Breast epithelium (tissue), 4 donors: ENCODE measurements at regions not wholly inside any gene's neighbourhood (a gene's known extent, or its start where the extent isn't known, plus 50 kb on each side); places are given as distances from the start of the nearest gene placed in this dataset.
A peak's percentile ranks its signal among the peaks of the same experiment; 100 is the strongest.

Experiments
- DNase-seq, 2 donors: peaks; one replicate each; pipeline ENCODE4 v3.0.0-alpha.2; 2019; ENCODE audit warnings: low spot score in 2 of 2
- H3K27ac ChIP-seq, 2 donors: fragments of 200-600 bp; sonication (generic) in 1 of 2; one replicate each; pipeline ENCODE4 v1.5.1; 2016 to 2019; ENCODE audit warnings: mild to moderate bottlenecking in 1 of 2
- H3K27me3 ChIP-seq, 2 donors: fragments of 200-600 bp; sonication (generic) in 1 of 2; one replicate each; pipeline versions ENCODE4 v1.5.1 to v1.6.0; 2017 to 2019; ENCODE audit warnings: control low read depth in 1 of 2, mild to moderate bottlenecking in 1 of 2
- H3K36me3 ChIP-seq: fragments of 200-600 bp; one replicate; pipeline ENCODE4 v1.5.1; 2019
- H3K4me1 ChIP-seq, 2 donors: fragments of 200-600 bp; sonication (generic); one replicate each; pipeline ENCODE4 v1.5.1; 2016 to 2019; ENCODE audit warnings: control low read depth in 1 of 2
- H3K4me3 ChIP-seq, 3 donors: fragments of 200-600 bp; sonication (generic); 1 replicate in 2 of 3; 2 replicates in 1 of 3; pipeline ENCODE4 v1.5.1; 2016 to 2019; ENCODE audit warnings: mild to moderate bottlenecking in 3 of 3, moderate library complexity in 2 of 3
- H3K9me3 ChIP-seq, 2 donors: fragments of 200-600 bp; sonication (generic) in 1 of 2; one replicate each; pipeline ENCODE4 v1.5.1; 2016 to 2019; ENCODE audit warnings: control low read depth in 1 of 2
- POLR2A ChIP-seq: fragments of 450-650 bp; IDR thresholded peaks from one replicate; pipeline ENCODE4 v1.6.1; 2016; ENCODE audit warnings: antibody characterized with exemption, mild to moderate bottlenecking, moderate library complexity
- POLR2AphosphoS5 ChIP-seq, 3 donors: sonication (generic); formaldehyde crosslinking; IDR thresholded peaks; one replicate each; pipeline ENCODE4 v1.6.1; 2017; ENCODE audit warnings: antibody characterized with exemption in 3 of 3
- intact Hi-C: fragments of 100-400 bp; cut with DNase I; formaldehyde crosslinking; loops from one replicate; pipeline ENCODE4 v1.15.1; 2023; ENCODE audit warnings: low total_unique reads
- TF ChIP-seq, protein P1 (sequence below), 3 donors: fragments of 450-650 bp; IDR thresholded peaks; one replicate each; pipeline ENCODE4 v1.5.1; 2016 to 2017; ENCODE audit warnings: antibody characterized with exemption in 3 of 3, mild to moderate bottlenecking in 3 of 3, moderate library complexity in 3 of 3

DNA sequence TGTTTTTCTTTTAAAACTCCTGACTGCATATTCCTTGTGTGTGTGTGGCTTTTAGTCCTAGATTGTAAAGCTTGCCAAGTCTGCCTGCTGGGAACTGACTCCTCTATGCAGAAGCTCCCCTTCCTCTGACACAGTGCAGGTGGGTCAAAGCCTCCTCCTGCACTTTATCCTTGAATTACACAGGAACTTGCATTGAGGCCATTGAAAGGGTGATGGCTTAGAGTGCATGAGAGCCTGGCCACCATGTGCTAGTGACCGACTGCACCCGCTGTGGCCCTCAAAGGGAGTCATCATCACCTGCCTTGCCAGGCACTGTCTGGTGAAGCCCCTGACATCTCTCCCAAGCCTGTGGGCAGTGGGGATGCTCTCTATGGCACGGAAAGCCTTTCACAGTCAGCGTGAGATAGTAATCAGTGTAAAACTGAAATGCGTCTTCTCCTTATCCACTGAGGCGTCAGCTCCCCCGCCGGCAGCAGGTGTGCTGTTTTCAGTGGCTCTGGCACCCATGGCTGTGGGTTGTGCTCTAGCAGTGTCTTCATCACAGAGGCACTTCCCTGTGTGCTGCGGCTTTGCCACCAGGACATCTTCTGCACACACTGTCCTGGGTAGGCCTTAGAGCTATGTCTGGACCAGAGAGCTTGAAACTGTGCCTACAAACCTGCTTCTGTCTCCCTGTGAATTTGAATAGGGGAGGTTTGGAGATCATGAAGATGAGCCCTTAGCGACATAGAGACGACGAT lies 87.9 kb downstream of the THBS2 start:
- H3K9me3 ChIP-seq = no peaks in the 10 kb centered on the region
- H3K36me3 ChIP-seq = no peaks in the 10 kb centered on the region
- TF ChIP-seq, protein P1, sequence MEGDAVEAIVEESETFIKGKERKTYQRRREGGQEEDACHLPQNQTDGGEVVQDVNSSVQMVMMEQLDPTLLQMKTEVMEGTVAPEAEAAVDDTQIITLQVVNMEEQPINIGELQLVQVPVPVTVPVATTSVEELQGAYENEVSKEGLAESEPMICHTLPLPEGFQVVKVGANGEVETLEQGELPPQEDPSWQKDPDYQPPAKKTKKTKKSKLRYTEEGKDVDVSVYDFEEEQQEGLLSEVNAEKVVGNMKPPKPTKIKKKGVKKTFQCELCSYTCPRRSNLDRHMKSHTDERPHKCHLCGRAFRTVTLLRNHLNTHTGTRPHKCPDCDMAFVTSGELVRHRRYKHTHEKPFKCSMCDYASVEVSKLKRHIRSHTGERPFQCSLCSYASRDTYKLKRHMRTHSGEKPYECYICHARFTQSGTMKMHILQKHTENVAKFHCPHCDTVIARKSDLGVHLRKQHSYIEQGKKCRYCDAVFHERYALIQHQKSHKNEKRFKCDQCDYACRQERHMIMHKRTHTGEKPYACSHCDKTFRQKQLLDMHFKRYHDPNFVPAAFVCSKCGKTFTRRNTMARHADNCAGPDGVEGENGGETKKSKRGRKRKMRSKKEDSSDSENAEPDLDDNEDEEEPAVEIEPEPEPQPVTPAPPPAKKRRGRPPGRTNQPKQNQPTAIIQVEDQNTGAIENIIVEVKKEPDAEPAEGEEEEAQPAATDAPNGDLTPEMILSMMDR (IDR thresholded peaks at IDR 0.05) = no peak
- TF ChIP-seq POLR2AphosphoS5 (IDR thresholded peaks at IDR 0.05) (no peak), POLR2A (no peak)
- H3K4me1 ChIP-seq = peaks cover 0 to 4% of the 10 kb centered on the region in 2 donors
- no peaks in the 10 kb centered on the region for H3K27me3 ChIP-seq
- H3K4me3 ChIP-seq = no peak overlapping the region
- intact Hi-C loops = no loop called here
- peak in 1 of 2 donors; percentile 7 for DNase-seq
- H3K27ac ChIP-seq = no peak overlapping the region

DNA sequence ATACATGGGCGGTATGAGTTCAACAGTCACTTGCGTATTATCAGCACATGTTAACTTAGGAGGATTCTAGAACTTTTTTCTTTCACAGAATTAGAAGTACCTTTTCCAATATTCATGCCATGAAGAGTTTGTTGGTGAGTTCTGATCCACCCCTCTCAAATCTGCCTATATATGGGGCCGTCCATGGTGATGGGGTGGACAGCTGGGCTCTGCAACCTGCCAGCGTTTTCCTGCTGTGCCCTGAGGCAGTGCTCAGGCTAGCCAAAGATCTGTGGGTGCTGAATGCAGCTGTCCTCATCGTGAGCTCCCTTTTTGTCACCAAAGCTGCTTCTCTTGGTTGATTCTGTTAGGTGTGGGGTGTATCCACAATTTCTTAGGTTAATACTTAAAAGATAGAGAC lies 88.7 kb downstream of the THBS2 start:
- intact Hi-C loops = no loop called here
- H3K9me3 ChIP-seq = no peaks in the 10 kb centered on the region
- DNase-seq = no peak
- H3K4me1 ChIP-seq = peaks cover 0 to 4% of the 10 kb centered on the region in 2 donors
- TF ChIP-seq POLR2A = no peak
- TF ChIP-seq, protein P1 (IDR thresholded peaks at IDR 0.05) = no peak
- no peak for TF ChIP-seq POLR2AphosphoS5 (IDR thresholded peaks at IDR 0.05)
- H3K36me3 ChIP-seq = no peaks in the 10 kb centered on the region
- no peaks in the 10 kb centered on the region for H3K27me3 ChIP-seq
- no peak overlapping the region for H3K27ac ChIP-seq
- H3K4me3 ChIP-seq = no peak overlapping the region

DNA sequence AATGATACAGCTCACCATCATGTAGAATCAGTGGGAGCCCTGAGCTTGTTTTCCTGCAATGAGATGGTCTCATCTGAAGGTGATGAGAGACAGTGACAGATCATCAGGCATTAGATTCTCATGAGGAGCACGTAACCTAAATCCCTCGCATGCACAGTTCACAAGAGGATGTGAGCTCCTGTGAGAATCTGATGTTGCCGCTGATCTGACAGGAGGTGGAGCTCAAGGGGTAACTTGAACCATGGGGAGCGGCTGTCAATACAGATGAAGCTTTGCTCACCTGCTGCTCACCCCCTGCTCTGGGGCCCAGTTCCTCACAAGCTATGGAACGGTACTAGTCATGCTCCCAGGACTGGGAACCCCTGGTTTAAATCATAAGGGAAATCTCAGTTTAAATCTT lies 89.2 kb downstream of the THBS2 start:
- Histone ChIP-seq H3K4me3 (no peak overlapping the region), H3K36me3 (no peaks in the 10 kb centered on the region), H3K4me1 (peaks cover 0 to 4% of the 10 kb centered on the region in 2 donors), H3K9me3 (no peaks in the 10 kb centered on the region), H3K27me3 (no peaks in the 10 kb centered on the region), H3K27ac (no peak overlapping the region)
- intact Hi-C loops = no loop called here
- no peak for TF ChIP-seq POLR2AphosphoS5 (IDR thresholded peaks at IDR 0.05)
- no peak for TF ChIP-seq POLR2A
- TF ChIP-seq, protein P1 (IDR thresholded peaks at IDR 0.05) = no peak
- peak in 1 of 2 donors; percentile 3 for DNase-seq

DNA sequence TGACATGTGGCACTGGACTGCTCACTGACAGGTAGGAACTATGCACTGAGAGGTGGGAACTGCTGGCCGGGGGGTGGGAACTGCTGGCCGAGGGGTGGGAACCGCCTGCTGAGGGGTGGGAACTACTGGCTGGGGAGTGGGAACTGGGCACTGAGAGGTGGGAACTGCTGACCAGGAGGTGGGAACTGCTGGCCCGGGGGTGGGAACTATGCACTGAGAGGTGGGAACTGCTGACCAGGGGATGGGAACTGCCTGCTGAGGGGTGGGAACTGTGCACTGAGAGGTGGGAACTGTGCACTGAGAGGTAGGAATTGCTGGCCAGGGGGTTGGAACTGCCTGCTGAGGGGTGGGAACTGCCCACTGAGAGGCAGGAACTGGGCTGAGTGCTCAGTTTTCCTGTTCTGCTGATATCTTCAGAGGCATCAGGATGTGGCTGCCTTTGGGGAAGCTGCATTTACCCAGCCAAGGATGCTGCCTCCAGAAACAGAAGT lies 90.2 kb downstream of the THBS2 start:
- peak overlapping the region; percentile 58 for H3K27ac ChIP-seq
- TF ChIP-seq POLR2A = no peak
- TF ChIP-seq POLR2AphosphoS5 (IDR thresholded peaks at IDR 0.05) = no peak
- TF ChIP-seq, protein P1 (IDR thresholded peaks at IDR 0.05) = no peak

DNA sequence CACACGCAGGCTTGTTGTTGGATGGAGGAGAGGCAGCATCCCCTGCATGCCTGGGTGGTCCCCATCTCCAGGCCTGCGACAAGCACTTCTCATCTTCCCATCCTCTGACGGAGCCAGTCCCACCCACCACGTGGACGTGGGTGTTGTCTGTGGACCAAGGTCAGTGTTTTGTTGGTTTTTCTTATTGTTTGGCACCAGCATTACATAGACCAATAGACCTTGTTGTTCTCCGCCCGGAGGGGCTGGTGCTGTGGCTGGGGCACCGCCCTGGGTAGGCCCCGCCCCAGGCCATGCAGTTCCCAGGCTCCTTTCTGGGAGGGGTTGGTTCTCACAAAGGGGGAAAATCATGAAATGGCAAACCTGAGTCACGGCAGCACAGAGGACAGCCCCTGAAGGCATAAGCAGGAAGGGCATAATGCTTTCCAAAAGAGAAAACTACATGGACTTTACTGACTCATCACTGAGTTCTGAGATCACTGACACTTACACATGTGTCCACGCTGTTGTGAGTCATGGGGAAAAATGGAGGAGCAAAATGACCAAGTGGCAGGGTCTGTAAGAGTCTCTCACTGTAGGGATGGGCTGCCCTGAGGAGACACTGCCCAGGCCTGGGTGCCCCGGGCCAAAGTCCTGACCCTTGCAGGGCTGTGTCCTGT lies 90.8 kb downstream of the THBS2 start:
- Histone ChIP-seq H3K27me3 (no peaks in the 10 kb centered on the region), H3K4me3 (no peak overlapping the region), H3K4me1 (peaks cover 5 to 7% of the 10 kb centered on the region in 2 donors), H3K27ac (peak overlapping the region; percentile 58), H3K36me3 (no peaks in the 10 kb centered on the region), H3K9me3 (no peaks in the 10 kb centered on the region)
- intact Hi-C loops = no loop called here
- DNase-seq = peak in 1 of 2 donors; percentile 28
- TF ChIP-seq POLR2A (no peak), POLR2AphosphoS5 (IDR thresholded peaks at IDR 0.05) (peak in 1 of 3 donors; percentile 62)
- TF ChIP-seq, protein P1 (IDR thresholded peaks at IDR 0.05) = no peak

More for the DNA sequence above, 90.2 kb downstream of the THBS2 start:
- peaks cover 2 to 4% of the 10 kb centered on the region in 2 donors for H3K4me1 ChIP-seq
- H3K9me3 ChIP-seq = no peaks in the 10 kb centered on the region
- no peaks in the 10 kb centered on the region for H3K27me3 ChIP-seq
- intact Hi-C loops = no loop called here
- H3K4me3 ChIP-seq = no peak overlapping the region
- DNase-seq = peak in 1 of 2 donors; percentile 8
- H3K36me3 ChIP-seq = no peaks in the 10 kb centered on the region
